ENCODE measurements at regions not wholly inside any gene's neighbourhood (a gene's known extent, or its start where the extent isn't known, plus 50 kb on each side); places are given as distances from the start of the nearest gene placed in this dataset.
"Not testable (repeated sequence)": the region's sequence is repeated elsewhere in the genome, so short reads cannot be mapped to it uniquely, and the experiment has no call there.

- TF ChIP-seq EP300, CTCF (IDR thresholded peaks at IDR 0.05): not testable (repeated sequence)
Measured at GRCh38 chr16:29081829-29082639, 97.2 kb downstream of the LAT start.

All from tibial nerve (tissue), 4 donors.